Body of pancreas (tissue), 4 donors: ENCODE measurements at regions not wholly inside any gene's neighbourhood (a gene's known extent, or its start where the extent isn't known, plus 50 kb on each side); places are given as distances from the start of the nearest gene placed in this dataset.

Experiments used
- POLR2A ChIP-seq, 3 donors: fragments of 450-650 bp; IDR thresholded peaks; one replicate each; pipeline ENCODE4 v1.6.1; 2016; ENCODE audit warnings: antibody characterized with exemption in 3 of 3, mild to moderate bottlenecking in 2 of 3
- TF ChIP-seq, protein P1 (sequence below), 7 experiments: fragments of 450-650 bp in 4 of 7; fragments of 200-600 bp in 3 of 7; sonication (generic) in 3 of 7; IDR thresholded peaks; one replicate each; pipeline ENCODE4 v1.5.1; 2016 to 2019; ENCODE audit warnings: antibody characterized with exemption in 7 of 7

DNA sequence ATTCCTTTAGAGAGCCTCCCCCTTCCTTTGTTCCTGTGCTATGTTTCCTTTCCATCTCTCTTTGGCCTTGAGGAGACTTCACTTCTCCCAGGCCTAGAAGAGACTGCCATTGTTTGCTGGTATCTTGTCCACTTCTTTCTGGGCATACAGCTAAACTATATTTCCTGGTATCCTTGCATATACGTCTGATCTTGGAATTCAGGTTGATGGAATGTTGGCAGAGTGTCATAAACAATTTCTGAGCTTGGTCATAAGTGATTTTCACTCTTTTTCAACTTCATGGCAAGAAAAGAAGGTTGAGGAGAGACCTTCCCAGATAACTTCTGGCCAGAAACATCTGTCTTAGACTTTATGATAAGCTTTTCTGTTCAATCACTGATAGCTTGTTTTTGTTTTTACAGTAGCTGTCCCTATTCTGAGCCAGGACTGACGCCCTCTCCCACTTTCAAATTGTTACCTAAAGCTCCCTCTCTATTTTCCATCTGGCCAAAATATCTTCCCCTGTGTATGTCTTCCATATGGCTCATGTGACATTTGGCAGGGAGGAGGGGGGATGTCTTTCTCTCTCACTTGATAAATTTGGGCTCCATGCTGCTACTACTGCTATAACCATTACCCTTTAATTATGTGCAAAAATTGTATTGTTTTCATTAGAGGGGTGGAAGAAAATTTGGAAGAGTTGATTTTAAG lies 457.0 kb downstream of the ADAMTS20 start:
- TF ChIP-seq, protein P1, sequence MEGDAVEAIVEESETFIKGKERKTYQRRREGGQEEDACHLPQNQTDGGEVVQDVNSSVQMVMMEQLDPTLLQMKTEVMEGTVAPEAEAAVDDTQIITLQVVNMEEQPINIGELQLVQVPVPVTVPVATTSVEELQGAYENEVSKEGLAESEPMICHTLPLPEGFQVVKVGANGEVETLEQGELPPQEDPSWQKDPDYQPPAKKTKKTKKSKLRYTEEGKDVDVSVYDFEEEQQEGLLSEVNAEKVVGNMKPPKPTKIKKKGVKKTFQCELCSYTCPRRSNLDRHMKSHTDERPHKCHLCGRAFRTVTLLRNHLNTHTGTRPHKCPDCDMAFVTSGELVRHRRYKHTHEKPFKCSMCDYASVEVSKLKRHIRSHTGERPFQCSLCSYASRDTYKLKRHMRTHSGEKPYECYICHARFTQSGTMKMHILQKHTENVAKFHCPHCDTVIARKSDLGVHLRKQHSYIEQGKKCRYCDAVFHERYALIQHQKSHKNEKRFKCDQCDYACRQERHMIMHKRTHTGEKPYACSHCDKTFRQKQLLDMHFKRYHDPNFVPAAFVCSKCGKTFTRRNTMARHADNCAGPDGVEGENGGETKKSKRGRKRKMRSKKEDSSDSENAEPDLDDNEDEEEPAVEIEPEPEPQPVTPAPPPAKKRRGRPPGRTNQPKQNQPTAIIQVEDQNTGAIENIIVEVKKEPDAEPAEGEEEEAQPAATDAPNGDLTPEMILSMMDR (IDR thresholded peaks at IDR 0.05), result no peak
- TF ChIP-seq POLR2A (IDR thresholded peaks at IDR 0.05), result no peak
